Endothelial cell of umbilical vein (primary cell): ENCODE measurements at regions not wholly inside any gene's neighbourhood (a gene's known extent, or its start where the extent isn't known, plus 50 kb on each side); places are given as distances from the start of the nearest gene placed in this dataset.

Experiments used
- CTCF ChIP-seq, 2 donors: IDR thresholded peaks; 1 replicate in 1 of 2; 2 replicates in 1 of 2; pipeline ENCODE4 v1.5.1; 2011; ENCODE audit warnings: low read length in 2 of 2, mild to moderate bottlenecking in 2 of 2, moderate library complexity in 2 of 2, control low read depth in 1 of 2, inconsistent platforms in 1 of 2, low read depth in 1 of 2; ENCODE audit not compliant: insufficient read depth in 1 of 2; ENCODE audit errors: extremely low read depth in 1 of 2
- EZH2 ChIP-seq: IDR thresholded peaks from 2 replicates; pipeline ENCODE4 v1.6.1; 2012; ENCODE audit warnings: borderline replicate concordance, low read depth, mild to moderate bottlenecking, moderate library complexity, low read length, inconsistent platforms; ENCODE audit not compliant: severe bottlenecking
- FOS ChIP-seq: IDR thresholded peaks from 2 replicates; pipeline ENCODE4 v1.6.1; 2011; ENCODE audit warnings: mild to moderate bottlenecking, low read length, moderate library complexity, borderline replicate concordance; ENCODE audit not compliant: insufficient read depth
- JUN ChIP-seq: IDR thresholded peaks from 2 replicates; pipeline ENCODE4 v1.6.1; 2011; ENCODE audit warnings: borderline replicate concordance, low read depth; ENCODE audit not compliant: insufficient read length, insufficient read depth
- MYC ChIP-seq: IDR thresholded peaks from one replicate; pipeline ENCODE4 v1.6.1; 2011; ENCODE audit warnings: mild to moderate bottlenecking, low read depth, low read length
- POLR2A ChIP-seq: IDR thresholded peaks from 2 replicates; pipeline ENCODE4 v1.6.1; 2012; ENCODE audit warnings: low read depth, mild to moderate bottlenecking, control low read depth, low read length
- POLR2AphosphoS5 ChIP-seq: IDR thresholded peaks from 2 replicates; pipeline ENCODE4 v1.6.1; 2012; ENCODE audit warnings: low read depth, mild to moderate bottlenecking, control low read depth, low read length, moderate library complexity; ENCODE audit not compliant: insufficient read depth
- TF ChIP-seq, protein P1 (sequence below): IDR thresholded peaks from 2 replicates; pipeline ENCODE4 v1.6.1; 2011; ENCODE audit not compliant: insufficient read depth, insufficient read length

GRCh38 chr6:78618970-78619369 lies 248.4 kb upstream of the IRAK1BP1 start:
- no peak for TF ChIP-seq CTCF (IDR thresholded peaks at IDR 0.05; ENCODE audit: extremely low read depth in 1 of 2, insufficient read depth in 1 of 2, low read depth in 1 of 2, low read length in 2 of 2)
- no peak for TF ChIP-seq EZH2
- TF ChIP-seq POLR2A: no peak
- TF ChIP-seq, protein P1, sequence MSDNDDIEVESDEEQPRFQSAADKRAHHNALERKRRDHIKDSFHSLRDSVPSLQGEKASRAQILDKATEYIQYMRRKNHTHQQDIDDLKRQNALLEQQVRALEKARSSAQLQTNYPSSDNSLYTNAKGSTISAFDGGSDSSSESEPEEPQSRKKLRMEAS: no peak
- no peak for TF ChIP-seq POLR2AphosphoS5
- TF ChIP-seq FOS: no peak
- TF ChIP-seq MYC: no peak
- no peak for TF ChIP-seq JUN
